ENCODE measurements at regions not wholly inside any gene's neighbourhood (a gene's known extent, or its start where the extent isn't known, plus 50 kb on each side); places are given as distances from the start of the nearest gene placed in this dataset.

- Mint-ChIP-seq H3K4me1 (peaks cover 6 to 13% of the 10 kb centered on the region in 2 experiments; a peak in 3 of 4 replicates), H3K27me3 (ENCODE audit: low read depth) (no peaks in the 10 kb centered on the region), H3K4me3 (no peak overlapping the region), H3K27ac (no peak overlapping the region), H3K36me3 (ENCODE audit: insufficient read depth in 1 of 3, low read depth in 3 of 3) (peaks cover 4 to 13% (median 7%) of the 10 kb centered on the region in 3 experiments; a peak in 6 of 7 replicates), H3K9me3 (peaks cover 9 to 21% of the 10 kb centered on the region in 2 experiments)
- Histone ChIP-seq H3K79me1 (ENCODE audit: insufficient read depth, low read depth, low read length, poor library complexity, severe bottlenecking) (no peaks in the 10 kb centered on the region), H4K8ac (replicated peaks; ENCODE audit: insufficient read length, low read depth, low read length) (no peak overlapping the region), H2BK120ac (ENCODE audit: low read depth, low read length, poor library complexity, severe bottlenecking) (no peak overlapping the region), H3K27ac (ENCODE audit: insufficient read length, low read depth, low read length) (no peak overlapping the region), H2AK5ac (ENCODE audit: insufficient read length, low read length) (no peak overlapping the region), H4K91ac (ENCODE audit: insufficient read length, low read depth, low read length) (no peak overlapping the region), H3K9me3 (ENCODE audit: control insufficient read depth, low read depth, low read length) (no peaks in the 10 kb centered on the region), H2AFZ (ENCODE audit: low read length) (no peak overlapping the region), H2BK5ac (ENCODE audit: insufficient read length, low read length) (no peak overlapping the region), H4K20me1 (ENCODE audit: control insufficient read depth, insufficient read depth, insufficient read length) (no peaks in the 10 kb centered on the region), H3K23me2 (ENCODE audit: insufficient read length, low read depth, low read length, poor library complexity, severe bottlenecking) (no peaks in the 10 kb centered on the region), H4K5ac (ENCODE audit: insufficient read length, low read depth, low read length) (no peak overlapping the region), H3K56ac (ENCODE audit: insufficient read length, low read depth, low read length) (no peak overlapping the region), H2BK15ac (ENCODE audit: low read depth, low read length) (no peak overlapping the region), H3K18ac (ENCODE audit: insufficient read length, low read depth, low read length) (no peak overlapping the region), H3K14ac (ENCODE audit: insufficient read depth, low read length) (no peak overlapping the region), H3K9ac (ENCODE audit: extremely low read depth, insufficient read length, low read length) (no peak overlapping the region), H3T11ph (ENCODE audit: low read length) (no peak overlapping the region), H3K4me1 (ENCODE audit: insufficient read depth, low read length) (no peaks in the 10 kb centered on the region), H2BK20ac (ENCODE audit: low read depth, low read length, poor library complexity, severe bottlenecking) (no peak overlapping the region), H3K23ac (ENCODE audit: insufficient read length, low read depth, low read length) (no peak overlapping the region), H3K4ac (ENCODE audit: low read depth, low read length) (no peak overlapping the region), H3K4me2 (ENCODE audit: insufficient read depth, insufficient read length, low read length) (no peak overlapping the region), H3K27me3 (ENCODE audit: insufficient read depth, low read length) (no peaks in the 10 kb centered on the region), H2BK12ac (ENCODE audit: insufficient read length, low read depth, low read length) (no peak overlapping the region), H3K79me2 (ENCODE audit: insufficient read depth, low read length) (no peaks in the 10 kb centered on the region)
- no peak for DNase-seq
- WGBS (ENCODE audit: extremely low coverage, insufficient read length, low lambda C conversion rate): 100% methylated on average over 1 of the region's 1 CpG
- TF ChIP-seq, protein P1, sequence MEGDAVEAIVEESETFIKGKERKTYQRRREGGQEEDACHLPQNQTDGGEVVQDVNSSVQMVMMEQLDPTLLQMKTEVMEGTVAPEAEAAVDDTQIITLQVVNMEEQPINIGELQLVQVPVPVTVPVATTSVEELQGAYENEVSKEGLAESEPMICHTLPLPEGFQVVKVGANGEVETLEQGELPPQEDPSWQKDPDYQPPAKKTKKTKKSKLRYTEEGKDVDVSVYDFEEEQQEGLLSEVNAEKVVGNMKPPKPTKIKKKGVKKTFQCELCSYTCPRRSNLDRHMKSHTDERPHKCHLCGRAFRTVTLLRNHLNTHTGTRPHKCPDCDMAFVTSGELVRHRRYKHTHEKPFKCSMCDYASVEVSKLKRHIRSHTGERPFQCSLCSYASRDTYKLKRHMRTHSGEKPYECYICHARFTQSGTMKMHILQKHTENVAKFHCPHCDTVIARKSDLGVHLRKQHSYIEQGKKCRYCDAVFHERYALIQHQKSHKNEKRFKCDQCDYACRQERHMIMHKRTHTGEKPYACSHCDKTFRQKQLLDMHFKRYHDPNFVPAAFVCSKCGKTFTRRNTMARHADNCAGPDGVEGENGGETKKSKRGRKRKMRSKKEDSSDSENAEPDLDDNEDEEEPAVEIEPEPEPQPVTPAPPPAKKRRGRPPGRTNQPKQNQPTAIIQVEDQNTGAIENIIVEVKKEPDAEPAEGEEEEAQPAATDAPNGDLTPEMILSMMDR (conservative IDR thresholded peaks at IDR 0.05): no peak
Observed at GRCh38 chr6:17027441-17027840, 74.4 kb upstream of the STMND1 start.
